ENCODE measurements at regions not wholly inside any gene's neighbourhood (a gene's known extent, or its start where the extent isn't known, plus 50 kb on each side); places are given as distances from the start of the nearest gene placed in this dataset.

DNA sequence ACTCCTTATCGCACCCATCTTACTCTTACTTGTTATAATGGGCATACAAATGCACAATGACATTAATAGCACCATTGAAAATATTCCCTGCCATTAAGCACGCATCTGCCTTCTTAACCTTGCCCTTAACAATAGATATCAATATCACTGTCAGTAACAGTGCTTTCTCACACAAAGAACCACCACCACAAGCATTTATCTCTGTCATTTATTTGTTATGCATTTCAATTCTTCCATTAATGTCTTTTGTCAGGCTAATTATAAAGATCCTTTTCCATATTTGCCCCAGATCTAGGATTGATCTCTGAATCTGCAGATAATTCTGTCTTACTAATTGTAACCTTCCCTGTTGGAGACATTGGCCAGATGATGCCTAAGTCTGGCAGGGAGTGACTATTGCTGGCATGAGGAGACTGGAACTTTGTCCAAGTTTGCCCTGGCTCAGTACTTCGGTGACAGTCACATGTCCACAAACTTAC is 419.6 kb upstream of the TGFBR2 start:
- intact Hi-C loops (cut with DNase I): no loop called here
- Histone ChIP-seq H3K36me3 (no peaks in the 10 kb centered on the region), H3K27ac (no peak overlapping the region), H3K4me3 (no peak overlapping the region), H3K27me3 (no peaks in the 10 kb centered on the region), H3K9me3 (no peaks in the 10 kb centered on the region), H3K4me1 (no peaks in the 10 kb centered on the region)
- TF ChIP-seq POLR2A (IDR thresholded peaks at IDR 0.05): no peak
- TF ChIP-seq, protein P1, sequence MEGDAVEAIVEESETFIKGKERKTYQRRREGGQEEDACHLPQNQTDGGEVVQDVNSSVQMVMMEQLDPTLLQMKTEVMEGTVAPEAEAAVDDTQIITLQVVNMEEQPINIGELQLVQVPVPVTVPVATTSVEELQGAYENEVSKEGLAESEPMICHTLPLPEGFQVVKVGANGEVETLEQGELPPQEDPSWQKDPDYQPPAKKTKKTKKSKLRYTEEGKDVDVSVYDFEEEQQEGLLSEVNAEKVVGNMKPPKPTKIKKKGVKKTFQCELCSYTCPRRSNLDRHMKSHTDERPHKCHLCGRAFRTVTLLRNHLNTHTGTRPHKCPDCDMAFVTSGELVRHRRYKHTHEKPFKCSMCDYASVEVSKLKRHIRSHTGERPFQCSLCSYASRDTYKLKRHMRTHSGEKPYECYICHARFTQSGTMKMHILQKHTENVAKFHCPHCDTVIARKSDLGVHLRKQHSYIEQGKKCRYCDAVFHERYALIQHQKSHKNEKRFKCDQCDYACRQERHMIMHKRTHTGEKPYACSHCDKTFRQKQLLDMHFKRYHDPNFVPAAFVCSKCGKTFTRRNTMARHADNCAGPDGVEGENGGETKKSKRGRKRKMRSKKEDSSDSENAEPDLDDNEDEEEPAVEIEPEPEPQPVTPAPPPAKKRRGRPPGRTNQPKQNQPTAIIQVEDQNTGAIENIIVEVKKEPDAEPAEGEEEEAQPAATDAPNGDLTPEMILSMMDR (IDR thresholded peaks at IDR 0.05): no peak
- DNase-seq: peak in 1 of 3 donors; percentile 65
- 59% methylated on average over 3 of the region's 3 CpGs for WGBS (ENCODE audit: insufficient coverage, low coverage, low lambda C conversion rate, missing lambda C conversion rate)
- peak; percentile 54 to 98 (median 82) for ATAC-seq

DNA sequence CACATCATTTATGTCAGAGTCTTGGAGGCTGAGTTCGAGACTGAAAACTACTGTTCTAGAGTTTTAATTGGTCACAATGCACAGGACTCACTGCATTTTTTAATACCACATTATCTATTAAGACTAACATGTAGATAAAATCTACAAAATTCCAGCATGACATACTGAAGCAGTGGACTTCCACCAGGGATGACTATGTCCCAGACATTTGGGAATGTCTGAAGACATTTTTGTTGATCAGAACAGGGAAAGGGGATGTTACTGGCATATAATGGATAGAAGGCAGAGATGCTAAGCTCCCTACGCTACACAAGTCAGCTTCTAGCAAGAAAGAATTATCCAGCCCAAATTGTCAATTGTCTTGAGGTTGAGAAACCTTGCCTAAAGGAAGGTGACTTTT is 419.0 kb upstream of the TGFBR2 start:
- 82% methylated on average over 2 of the region's 2 CpGs for WGBS (ENCODE audit: insufficient coverage, low coverage, low lambda C conversion rate, missing lambda C conversion rate)
- Histone ChIP-seq H3K4me3 (no peak overlapping the region), H3K4me1 (no peaks in the 10 kb centered on the region), H3K27ac (no peak overlapping the region), H3K27me3 (no peaks in the 10 kb centered on the region), H3K36me3 (no peaks in the 10 kb centered on the region), H3K9me3 (no peaks in the 10 kb centered on the region)
- DNase-seq: no peak
- TF ChIP-seq POLR2A (IDR thresholded peaks at IDR 0.05): no peak
- TF ChIP-seq, protein P1 (IDR thresholded peaks at IDR 0.05): no peak
- ATAC-seq: no peak
- intact Hi-C loops (cut with DNase I): no loop called here

DNA sequence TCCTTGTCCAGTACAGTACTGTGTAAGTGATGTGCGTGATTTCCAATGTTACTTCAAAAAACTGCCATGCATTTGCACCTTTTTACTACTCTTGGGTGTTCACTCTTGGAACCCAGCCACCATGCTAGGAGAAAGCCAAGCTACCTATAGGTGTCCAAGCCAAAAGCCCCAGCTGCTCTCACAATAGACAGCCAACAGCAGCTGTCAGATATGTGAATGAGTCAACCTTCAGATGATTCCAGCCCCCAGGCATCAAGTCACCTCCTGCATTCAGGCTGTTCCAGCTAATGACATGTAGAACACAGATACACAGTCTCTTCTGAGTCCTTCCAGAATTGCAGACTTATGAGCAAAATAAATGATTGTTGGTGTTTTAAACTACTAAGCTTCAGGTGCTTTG is 417.7 kb upstream of the TGFBR2 start:
- intact Hi-C loops (cut with DNase I): no loop called here
- TF ChIP-seq POLR2A (IDR thresholded peaks at IDR 0.05): no peak
- TF ChIP-seq, protein P1 (IDR thresholded peaks at IDR 0.05): no peak
- ATAC-seq (no peak), DNase-seq (no peak)
- Histone ChIP-seq H3K9me3 (no peaks in the 10 kb centered on the region), H3K4me3 (no peak overlapping the region), H3K4me1 (no peaks in the 10 kb centered on the region), H3K36me3 (no peaks in the 10 kb centered on the region), H3K27ac (no peak overlapping the region), H3K27me3 (no peaks in the 10 kb centered on the region)
- no CpG with 5 or more reads among the region's 1 CpG for WGBS (ENCODE audit: insufficient coverage, low coverage, low lambda C conversion rate, missing lambda C conversion rate)

DNA sequence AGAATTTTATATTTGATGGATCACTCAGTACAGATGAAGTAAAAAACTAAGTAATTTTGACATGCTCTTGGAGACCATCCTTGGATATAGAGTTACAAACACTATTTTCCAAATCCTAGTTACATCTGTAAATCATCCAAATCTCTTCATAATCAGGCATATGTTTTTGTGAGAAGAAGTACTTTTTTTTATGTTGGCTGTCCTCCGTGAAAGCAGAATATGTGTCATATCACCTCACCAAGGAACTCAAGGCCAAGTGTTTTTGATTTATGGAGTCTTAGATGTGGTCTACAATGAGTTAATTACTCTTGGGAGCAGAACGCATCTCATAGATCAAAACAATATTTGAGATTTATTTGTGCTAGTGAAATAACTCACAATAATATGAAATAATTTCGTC is 416.5 kb upstream of the TGFBR2 start:
- TF ChIP-seq POLR2A (IDR thresholded peaks at IDR 0.05): no peak
- TF ChIP-seq, protein P1 (IDR thresholded peaks at IDR 0.05): no peak
- H3K4me1 ChIP-seq: no peaks in the 10 kb centered on the region
- no peak overlapping the region for H3K4me3 ChIP-seq
- no peaks in the 10 kb centered on the region for H3K9me3 ChIP-seq
- H3K36me3 ChIP-seq: no peaks in the 10 kb centered on the region
- H3K27ac ChIP-seq: no peak overlapping the region
- ATAC-seq (no peak), DNase-seq (no peak)
- intact Hi-C loops (cut with DNase I): loop anchor here in 1 of 2 donors (10.0 kb wide), 1 partner anchor 75 kb away; no protein-coding TSS in a partner anchor
- no peaks in the 10 kb centered on the region for H3K27me3 ChIP-seq
- WGBS (ENCODE audit: insufficient coverage, low coverage, low lambda C conversion rate, missing lambda C conversion rate): 58% methylated on average over 3 of the region's 3 CpGs

DNA sequence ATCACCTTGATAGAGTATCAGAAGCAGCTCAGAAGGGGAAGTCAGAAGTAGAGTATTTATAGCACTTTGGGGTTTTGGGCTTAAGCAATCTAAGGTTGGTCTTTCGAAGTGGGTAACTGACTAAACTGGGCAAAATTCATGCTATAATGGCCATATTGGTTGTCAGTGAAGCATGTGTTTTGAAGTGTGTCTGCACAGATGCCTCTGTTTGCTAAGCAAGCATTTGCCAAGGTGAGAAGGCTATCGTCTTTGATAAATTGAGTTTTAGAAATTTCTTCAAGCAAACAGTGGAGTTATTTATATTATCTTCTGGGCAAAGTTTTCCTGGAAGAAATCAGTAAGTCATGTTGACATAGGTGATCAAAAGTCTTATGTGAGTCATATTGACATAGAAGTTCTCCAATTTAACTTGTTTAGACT is 412.8 kb upstream of the TGFBR2 start:
- no peaks in the 10 kb centered on the region for H3K27me3 ChIP-seq
- 22% methylated on average over 2 of the region's 2 CpGs for WGBS (ENCODE audit: insufficient coverage, low coverage, low lambda C conversion rate, missing lambda C conversion rate)
- ATAC-seq (no peak), DNase-seq (no peak)
- no peaks in the 10 kb centered on the region for H3K9me3 ChIP-seq
- H3K4me1 ChIP-seq: no peaks in the 10 kb centered on the region
- H3K36me3 ChIP-seq: no peaks in the 10 kb centered on the region
- no peak overlapping the region for H3K27ac ChIP-seq
- intact Hi-C loops (cut with DNase I): loop anchor here in 1 of 2 donors (10.0 kb wide), 1 partner anchor 79 kb away; no protein-coding TSS in a partner anchor
- TF ChIP-seq, protein P1 (IDR thresholded peaks at IDR 0.05): no peak
- TF ChIP-seq POLR2A (IDR thresholded peaks at IDR 0.05): no peak
- no peak overlapping the region for H3K4me3 ChIP-seq
